IPS DF 4.7 (cell line): ENCODE measurements at regions not wholly inside any gene's neighbourhood (a gene's known extent, or its start where the extent isn't known, plus 50 kb on each side); places are given as distances from the start of the nearest gene placed in this dataset.

Source experiments
- DNase-seq: peaks from one replicate; pipeline ENCODE4 v3.0.0-alpha.2; 2013; ENCODE audit warnings: low spot score; ENCODE audit errors: extremely low read depth

- DNase-seq = no peak
Observed at GRCh38 chr2:19684516-19684915, 217.3 kb downstream of the TTC32 start.

- no peak for DNase-seq
Observed at GRCh38 chr2:19683556-19683955, 218.2 kb downstream of the TTC32 start.

- DNase-seq = no peak
Observed at GRCh38 chr2:19682493-19682892, 219.3 kb downstream of the TTC32 start.

- no peak for DNase-seq
Observed at GRCh38 chr2:19677825-19678518, 223.8 kb downstream of the TTC32 start.

GRCh38 chr2:19677215-19677777, 224.5 kb downstream of the TTC32 start:
- no peak for DNase-seq

GRCh38 chr2:19676770-19677169, 225.0 kb downstream of the TTC32 start:
- no peak for DNase-seq

GRCh38 chr2:19675856-19676460, 225.8 kb downstream of the TTC32 start:
- DNase-seq = no peak

GRCh38 chr2:19675003-19675629, 226.7 kb downstream of the TTC32 start:
- DNase-seq = no peak

GRCh38 chr2:19674051-19675002, 227.5 kb downstream of the TTC32 start:
- no peak for DNase-seq

GRCh38 chr2:19673213-19673791, 228.5 kb downstream of the TTC32 start:
- DNase-seq = no peak

- DNase-seq = no peak
Observed at GRCh38 chr2:19671916-19672315, 229.9 kb downstream of the TTC32 start.

GRCh38 chr2:19671311-19671710, 230.5 kb downstream of the TTC32 start:
- no peak for DNase-seq

- no peak for DNase-seq
Observed at GRCh38 chr2:19670303-19670702, 231.5 kb downstream of the TTC32 start.

GRCh38 chr2:19669559-19669958, 232.2 kb downstream of the TTC32 start:
- no peak for DNase-seq

GRCh38 chr2:19669126-19669525, 232.7 kb downstream of the TTC32 start:
- DNase-seq = no peak

- no peak for DNase-seq
Observed at GRCh38 chr2:19667536-19667949, 234.2 kb downstream of the TTC32 start.

GRCh38 chr2:19667085-19667484, 234.7 kb downstream of the TTC32 start:
- no peak for DNase-seq

GRCh38 chr2:19664646-19665045, 237.1 kb downstream of the TTC32 start:
- DNase-seq = no peak

- DNase-seq = no peak
Observed at GRCh38 chr2:19659024-19659792, 242.6 kb downstream of the TTC32 start.

- no peak for DNase-seq
Observed at GRCh38 chr2:19656011-19656410, 245.8 kb downstream of the TTC32 start.
